ENCODE measurements at regions not wholly inside any gene's neighbourhood (a gene's known extent, or its start where the extent isn't known, plus 50 kb on each side); places are given as distances from the start of the nearest gene placed in this dataset.

- TF ChIP-seq POLR2A (IDR thresholded peaks at IDR 0.05; ENCODE audit: extremely low read depth, insufficient read length) (no peak), CTCF (IDR thresholded peaks at IDR 0.05; ENCODE audit: low read depth, low read length) (no peak)
Observed at GRCh38 chr20:18988701-18989100, 175.1 kb downstream of the SCP2D1 start.

Measured in NB4 (cell line).